Tibial nerve (tissue), 4 donors: ENCODE measurements at regions not wholly inside any gene's neighbourhood (a gene's known extent, or its start where the extent isn't known, plus 50 kb on each side); places are given as distances from the start of the nearest gene placed in this dataset.

Experiments used
- CTCF ChIP-seq, 5 experiments: fragments of 200-600 bp in 3 of 5; fragments of 450-650 bp in 2 of 5; sonication (generic) in 3 of 5; IDR thresholded peaks; one replicate each; pipeline ENCODE4 v1.5.1; 2016 to 2019; ENCODE audit warnings: antibody characterized with exemption in 5 of 5, mild to moderate bottlenecking in 3 of 5, moderate library complexity in 2 of 5
- EP300 ChIP-seq, 2 donors: sonication (generic); formaldehyde crosslinking; IDR thresholded peaks; one replicate each; pipeline ENCODE4 v1.6.1; 2017; ENCODE audit warnings: antibody characterized with exemption in 2 of 2, mild to moderate bottlenecking in 1 of 2

- no peak for TF ChIP-seq CTCF (IDR thresholded peaks at IDR 0.05)
- no peak for TF ChIP-seq EP300 (IDR thresholded peaks at IDR 0.05)
Observed at GRCh38 chr5:61702784-61703183, 370.7 kb downstream of the ZSWIM6 start.
